Skin of body (tissue), 1 donor: ENCODE measurements at regions not wholly inside any gene's neighbourhood (a gene's known extent, or its start where the extent isn't known, plus 50 kb on each side); places are given as distances from the start of the nearest gene placed in this dataset.
"Not testable (repeated sequence)": the region's sequence is repeated elsewhere in the genome, so short reads cannot be mapped to it uniquely, and the experiment has no call there.

Source experiments
- DNase-seq: peaks from one replicate; lab custom pipeline; 2025; lab: John Stamatoyannopoulos, UW

GRCh38 chr19:31041461-31041860 lies 307.8 kb downstream of the TSHZ3 start:
- no peak for DNase-seq

- no peak for DNase-seq
Measured at GRCh38 chr19:31039151-31039550, 310.1 kb downstream of the TSHZ3 start.

GRCh38 chr19:31037286-31037980 lies 311.8 kb downstream of the TSHZ3 start:
- DNase-seq: peak; percentile 32

GRCh38 chr19:31031455-31031854 lies 317.8 kb downstream of the TSHZ3 start:
- not testable (repeated sequence) for DNase-seq

GRCh38 chr19:31023038-31023437 lies 326.2 kb downstream of the TSHZ3 start:
- no peak for DNase-seq

- DNase-seq: no peak
Measured at GRCh38 chr19:31018936-31019335, 330.3 kb downstream of the TSHZ3 start.

- no peak for DNase-seq
Measured at GRCh38 chr19:31015778-31016177, 333.5 kb downstream of the TSHZ3 start.

- no peak for DNase-seq
Measured at GRCh38 chr19:31014668-31015067, 334.6 kb downstream of the TSHZ3 start.

GRCh38 chr19:31013384-31014020 lies 335.7 kb downstream of the TSHZ3 start:
- DNase-seq: peak; percentile 32

GRCh38 chr19:31002518-31003244 lies 346.6 kb downstream of the TSHZ3 start:
- DNase-seq: no peak

- no peak for DNase-seq
Measured at GRCh38 chr19:31001991-31002390, 347.2 kb downstream of the TSHZ3 start.

- DNase-seq: no peak
Measured at GRCh38 chr19:31000913-31001312, 348.3 kb downstream of the TSHZ3 start.

- no peak for DNase-seq
Measured at GRCh38 chr19:30999726-31000125, 349.5 kb downstream of the TSHZ3 start.

- no peak for DNase-seq
Measured at GRCh38 chr19:30997222-30997621, 352.0 kb downstream of the TSHZ3 start.

GRCh38 chr19:30978639-30979038 lies 370.6 kb downstream of the TSHZ3 start:
- DNase-seq: no peak

- no peak for DNase-seq
Measured at GRCh38 chr19:30969591-30969990, 379.6 kb downstream of the TSHZ3 start.

- DNase-seq: no peak
Measured at GRCh38 chr19:30968841-30969399, 380.3 kb downstream of the TSHZ3 start.

GRCh38 chr19:30968210-30968609 lies 381.0 kb downstream of the TSHZ3 start:
- DNase-seq: no peak

GRCh38 chr19:30966486-30966885 lies 382.8 kb downstream of the TSHZ3 start:
- DNase-seq: no peak

GRCh38 chr19:30959011-30959410 lies 390.2 kb downstream of the TSHZ3 start:
- DNase-seq: no peak

- DNase-seq: no peak
Measured at GRCh38 chr19:30955112-30956104, 393.8 kb downstream of the TSHZ3 start.
